PFSK-1 (cell line): ENCODE measurements at regions not wholly inside any gene's neighbourhood (a gene's known extent, or its start where the extent isn't known, plus 50 kb on each side); places are given as distances from the start of the nearest gene placed in this dataset.

Experiments used
- POLR2AphosphoS5 ChIP-seq: IDR thresholded peaks from 2 replicates; pipeline ENCODE4 v1.6.1; 2012; ENCODE audit warnings: low read depth, mild to moderate bottlenecking, control low read depth, low read length, moderate library complexity
- REST ChIP-seq, 2 experiments: IDR thresholded peaks; 2 replicates each; pipeline versions ENCODE4 v1.6.1 to v1.8.0; 2011 to 2012; ENCODE audit warnings: low read depth in 2 of 2, low read length in 2 of 2, control low read depth in 1 of 2, inconsistent platforms in 1 of 2, mild to moderate bottlenecking in 1 of 2, moderate library complexity in 1 of 2; ENCODE audit not compliant: insufficient read depth in 1 of 2
- SIN3A ChIP-seq: IDR thresholded peaks from 2 replicates; pipeline ENCODE4 v1.6.1; 2012; ENCODE audit warnings: mild to moderate bottlenecking, low read length, moderate library complexity, borderline replicate concordance; ENCODE audit not compliant: insufficient read depth
- TAF1 ChIP-seq: IDR thresholded peaks from 2 replicates; pipeline ENCODE4 v1.6.1; 2012; ENCODE audit warnings: low read length, control low read depth, borderline replicate concordance; ENCODE audit not compliant: insufficient read depth

- TF ChIP-seq TAF1 (no peak), REST (IDR thresholded peaks at IDR 0.05; ENCODE audit: insufficient read depth in 1 of 2, low read depth in 2 of 2, low read length in 2 of 2) (no peak), POLR2AphosphoS5 (no peak), SIN3A (no peak)
These were observed 186.0 kb downstream of the TMTC3 start for GRCh38 chr12:88328090-88328489.
